HCT116 (cell line): ENCODE measurements at regions not wholly inside any gene's neighbourhood (a gene's known extent, or its start where the extent isn't known, plus 50 kb on each side); places are given as distances from the start of the nearest gene placed in this dataset.

Experiments
- CTCF ChIP-seq, 3 experiments: fragments of 200-600 bp in 1 of 3; sonication (generic) in 1 of 3; IDR thresholded peaks in 2 of 3; conservative IDR thresholded peaks in 1 of 3; 2 replicates each; pipeline ENCODE4 v1.5.1; 2012 to 2017; ENCODE audit warnings: low read depth in 2 of 3, low read length in 2 of 3, antibody characterized with exemption in 1 of 3, borderline replicate concordance in 1 of 3, control low read depth in 1 of 3, mild to moderate bottlenecking in 1 of 3, mixed read lengths in 1 of 3, mixed run types in 1 of 3, moderate library complexity in 1 of 3; ENCODE audit not compliant: insufficient read depth in 1 of 3
- POLR2A ChIP-seq: IDR thresholded peaks from 2 replicates; pipeline ENCODE4 v1.7.0; 2011; ENCODE audit warnings: borderline replicate concordance; ENCODE audit not compliant: insufficient read depth, insufficient read length; ENCODE audit errors: extremely low read depth
- REST ChIP-seq: IDR thresholded peaks from 2 replicates; pipeline ENCODE4 v1.6.1; 2012; ENCODE audit warnings: low read depth
- SIN3A ChIP-seq: IDR thresholded peaks from 2 replicates; pipeline ENCODE4 v1.6.1; 2012; ENCODE audit warnings: low read depth
- YY1 ChIP-seq: IDR thresholded peaks from 2 replicates; pipeline ENCODE4 v1.6.1; 2011; ENCODE audit warnings: low read length, low read depth, moderate library complexity, mild to moderate bottlenecking; ENCODE audit not compliant: insufficient replicate concordance; ENCODE audit errors: extremely low read depth

DNA sequence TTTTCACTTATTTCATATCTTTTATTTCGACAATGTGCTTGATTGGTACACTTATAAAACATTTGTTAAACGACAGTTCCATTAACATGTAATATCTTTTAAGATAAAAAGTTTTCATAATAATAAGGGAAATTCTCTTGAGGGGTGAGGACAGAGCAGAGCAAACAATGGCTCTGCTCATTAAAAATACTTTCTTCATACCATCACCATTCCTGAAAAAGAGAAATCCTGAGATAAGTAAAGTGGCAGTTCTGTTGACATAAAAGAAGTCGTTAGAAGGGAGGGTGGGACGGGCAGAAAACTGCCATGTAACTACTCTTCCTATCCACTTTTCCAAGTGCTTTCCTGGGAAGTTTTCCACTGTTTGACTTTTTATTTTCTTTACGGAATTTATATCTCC, 193.6 kb upstream of the CEP162 start:
- TF ChIP-seq YY1: no peak
- no peak for TF ChIP-seq REST
- TF ChIP-seq CTCF (IDR thresholded peaks at IDR 0.05 in 2 of 3, conservative IDR thresholded peaks at IDR 0.05 in 1 of 3; ENCODE audit: borderline replicate concordance in 1 of 3, insufficient read depth in 1 of 3, low read depth in 2 of 3, low read length in 2 of 3): no peak
- no peak for TF ChIP-seq SIN3A
- no peak for TF ChIP-seq POLR2A
